GM23338 (cell line): ENCODE measurements at regions not wholly inside any gene's neighbourhood (a gene's known extent, or its start where the extent isn't known, plus 50 kb on each side); places are given as distances from the start of the nearest gene placed in this dataset.

Source experiments
- ATAC-seq: fragments of 200-7000 bp; cut with Tn5 transposase; 3 replicates; pipeline ENCODE4 v1.9.1; 2020
- DNase-seq: peaks from one replicate; pipeline ENCODE4 v3.0.0-alpha.2; 2015; ENCODE audit warnings: low spot score
- H2AFZ ChIP-seq: fragments of 200-600 bp; sonication (generic); 2 replicates; pipeline ENCODE4 v1.8.0; 2016; ENCODE audit warnings: antibody characterized with exemption, mild to moderate bottlenecking, moderate library complexity
- H3F3A ChIP-seq: fragments of 200-600 bp; sonication (generic); replicated peaks from 2 replicates; pipeline ENCODE4 v1.8.0; 2017; ENCODE audit warnings: antibody characterized with exemption, mixed run types, low read depth
- H3K27ac ChIP-seq: fragments of 200-600 bp; sonication (generic); 2 replicates; pipeline ENCODE4 v1.6.1; 2016; ENCODE audit warnings: low read depth
- H3K27me3 ChIP-seq: fragments of 200-600 bp; sonication (generic); 2 replicates; pipeline ENCODE4 v1.8.0; 2016; ENCODE audit warnings: mild to moderate bottlenecking, mixed run types, moderate library complexity; ENCODE audit not compliant: insufficient read depth
- H3K36me3 ChIP-seq: fragments of 200-600 bp; sonication (generic); 2 replicates; pipeline ENCODE4 v1.8.0; 2016; ENCODE audit warnings: mild to moderate bottlenecking; ENCODE audit not compliant: insufficient read depth
- H3K4me1 ChIP-seq: fragments of 200-600 bp; sonication (generic); 2 replicates; pipeline ENCODE4 v1.8.0; 2016; ENCODE audit warnings: mild to moderate bottlenecking, moderate library complexity; ENCODE audit not compliant: insufficient read depth
- H3K4me2 ChIP-seq: fragments of 200-600 bp; sonication (generic); 2 replicates; pipeline ENCODE4 v1.7.1; 2017; ENCODE audit warnings: mixed run types
- H3K4me3 ChIP-seq: fragments of 200-600 bp; sonication (generic); 2 replicates; pipeline ENCODE4 v1.6.1; 2016; ENCODE audit warnings: mixed run types
- H3K79me2 ChIP-seq: fragments of 200-600 bp; sonication (generic); replicated peaks from 2 replicates; pipeline ENCODE4 v1.8.0; 2017; ENCODE audit warnings: mild to moderate bottlenecking; ENCODE audit not compliant: insufficient read depth
- H3K9me2 ChIP-seq: fragments of 200-600 bp; sonication (generic); 2 replicates; pipeline ENCODE4 v1.8.0; 2017; ENCODE audit not compliant: insufficient read depth
- H4K20me1 ChIP-seq: fragments of 200-600 bp; sonication (generic); replicated peaks from 2 replicates; pipeline ENCODE4 v1.8.0; 2017; ENCODE audit warnings: mild to moderate bottlenecking; ENCODE audit not compliant: insufficient read depth
- H3K27ac Mint-ChIP-seq: 2 replicates; pipeline ENCODE4 v1.8.0; 2020; ENCODE audit warnings: inconsistent platforms, mild to moderate bottlenecking, moderate library complexity, mixed read lengths
- H3K27me3 Mint-ChIP-seq: 3 replicates; pipeline ENCODE4 v1.8.0; 2022; ENCODE audit warnings: low read depth, mild to moderate bottlenecking, moderate library complexity, mixed read lengths, inconsistent platforms; ENCODE audit not compliant: insufficient read depth, poor library complexity
- H3K36me3 Mint-ChIP-seq: 3 replicates; pipeline ENCODE4 v1.8.0; 2021; ENCODE audit warnings: low read depth, mild to moderate bottlenecking, inconsistent platforms, moderate library complexity, mixed read lengths
- H3K4me1 Mint-ChIP-seq: 3 replicates; pipeline ENCODE4 v1.8.0; 2020; ENCODE audit warnings: mild to moderate bottlenecking, inconsistent platforms, mixed read lengths
- H3K4me3 Mint-ChIP-seq: 3 replicates; pipeline ENCODE4 v1.8.0; 2021; ENCODE audit warnings: moderate library complexity, mild to moderate bottlenecking, inconsistent platforms, mixed read lengths
- H3K9me3 Mint-ChIP-seq: 3 replicates; pipeline ENCODE4 v1.8.0; 2020; ENCODE audit warnings: moderate library complexity, mild to moderate bottlenecking, inconsistent platforms, mixed read lengths
- CREB1 ChIP-seq: fragments of 250-450 bp; sonication (Bioruptor Pico); IDR thresholded peaks from 2 replicates; pipeline ENCODE4 v1.5.0; 2020; ENCODE audit warnings: low read depth, mild to moderate bottlenecking, moderate library complexity
- CTCF ChIP-seq, 2 experiments: fragments of 200-600 bp in 1 of 2; sonication (generic) in 1 of 2; conservative IDR thresholded peaks; 2 replicates each; pipeline versions ENCODE4 v1.5.1 to v1.6.1; 2016 to 2017; ENCODE audit warnings: antibody characterized with exemption in 2 of 2, low read depth in 2 of 2, mild to moderate bottlenecking in 2 of 2, moderate library complexity in 1 of 2
- ETS1 ChIP-seq: IDR thresholded peaks from 2 replicates; pipeline ENCODE4 v1.6.1; 2016; ENCODE audit warnings: antibody characterized with exemption
- EZH2 ChIP-seq: fragments of 200-600 bp; sonication (generic); IDR thresholded peaks from one replicate; pipeline ENCODE4 v1.8.0; 2017; ENCODE audit warnings: antibody characterized with exemption, mild to moderate bottlenecking, low read depth; ENCODE audit not compliant: unreplicated experiment
- EZH2phosphoT487 ChIP-seq: fragments of 200-600 bp; sonication (generic); IDR thresholded peaks from one replicate; pipeline ENCODE4 v1.8.1; 2018; ENCODE audit warnings: antibody characterized with exemption; ENCODE audit not compliant: unreplicated experiment
- JUNB ChIP-seq: IDR thresholded peaks from one replicate; pipeline ENCODE4 v1.6.1; 2016; ENCODE audit warnings: antibody characterized with exemption; ENCODE audit not compliant: unreplicated experiment
- NANOG ChIP-seq: IDR thresholded peaks from 2 replicates; pipeline ENCODE4 v1.6.1; 2016; ENCODE audit warnings: antibody characterized with exemption, borderline replicate concordance
- POLR2AphosphoS5 ChIP-seq: IDR thresholded peaks from 2 replicates; pipeline ENCODE4 v1.6.1; 2016; ENCODE audit warnings: antibody characterized with exemption, low read depth
- REST ChIP-seq: IDR thresholded peaks from one replicate; pipeline ENCODE4 v1.6.1; 2018; ENCODE audit warnings: antibody characterized with exemption; ENCODE audit not compliant: unreplicated experiment
- STAT1 ChIP-seq: IDR thresholded peaks from one replicate; pipeline ENCODE4 v1.6.1; 2016; ENCODE audit warnings: antibody characterized with exemption; ENCODE audit not compliant: unreplicated experiment
- ZNF114 ChIP-seq: fragments of 250-450 bp; sonication (Bioruptor Pico); IDR thresholded peaks from 2 replicates; pipeline ENCODE4 v1.5.0; 2020; ENCODE audit warnings: mild to moderate bottlenecking, moderate library complexity
- ZNF331 ChIP-seq: fragments of 250-450 bp; sonication (Bioruptor Pico); IDR thresholded peaks from 2 replicates; pipeline ENCODE4 v1.5.0; 2020; ENCODE audit warnings: low read depth, mild to moderate bottlenecking, moderate library complexity

DNA sequence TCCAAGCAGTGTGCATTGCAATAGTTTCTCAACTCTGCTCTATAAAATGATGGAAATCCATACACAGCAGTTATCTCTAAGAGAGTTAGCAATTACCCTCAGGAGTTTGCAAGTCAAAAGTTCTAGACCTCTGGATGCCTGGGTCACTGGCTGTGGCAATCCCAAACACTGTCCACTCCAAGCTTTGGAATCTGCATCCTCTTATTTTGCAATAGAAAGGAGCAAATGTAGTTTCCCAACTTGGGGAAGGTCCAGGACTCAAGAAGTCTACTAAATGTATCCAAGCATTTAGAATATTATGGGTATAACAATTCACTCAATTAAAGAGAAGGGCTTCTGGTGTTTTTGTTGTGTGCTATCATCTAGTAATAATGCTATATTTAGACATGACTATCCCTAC, 131.3 kb upstream of the NRP1 start (continued):
- no peak for TF ChIP-seq REST
- TF ChIP-seq ETS1: no peak
- no peak for TF ChIP-seq CREB1 (CRISPR knock-in tag)
- TF ChIP-seq JUNB: no peak

GRCh38 chr10:33463011-33463410, 128.5 kb upstream of the NRP1 start:
- no peaks in the 10 kb centered on the region for H3K36me3 Mint-ChIP-seq
- H4K20me1 ChIP-seq: no peaks in the 10 kb centered on the region
- H3K27ac ChIP-seq: no peak overlapping the region
- no peaks in the 10 kb centered on the region for H3K27me3 Mint-ChIP-seq
- no peaks in the 10 kb centered on the region for H3K4me1 Mint-ChIP-seq
- H3K4me3 ChIP-seq: no peak overlapping the region
- H3K27ac Mint-ChIP-seq: no peak overlapping the region
- H3K4me1 ChIP-seq: no peaks in the 10 kb centered on the region
- no peak overlapping the region for H2AFZ ChIP-seq
- H3F3A ChIP-seq: no peaks in the 10 kb centered on the region
- H3K9me2 ChIP-seq: no peaks in the 10 kb centered on the region
- H3K4me3 Mint-ChIP-seq: no peak overlapping the region
- no peak for DNase-seq
- no peaks in the 10 kb centered on the region; the same call in 2 of the 3 replicates for H3K9me3 Mint-ChIP-seq
- no peak overlapping the region for H3K4me2 ChIP-seq
- H3K36me3 ChIP-seq: no peaks in the 10 kb centered on the region
- no peak for ATAC-seq
- H3K27me3 ChIP-seq: no peaks in the 10 kb centered on the region
- no peaks in the 10 kb centered on the region for H3K79me2 ChIP-seq
- TF ChIP-seq EZH2phosphoT487 (no peak), ZNF114 (CRISPR knock-in tag) (no peak), CTCF (conservative IDR thresholded peaks at IDR 0.05; ENCODE audit: low read depth in 2 of 2) (no peak), POLR2AphosphoS5 (no peak), ZNF331 (CRISPR knock-in tag) (no peak), ETS1 (no peak), REST (no peak), STAT1 (no peak), JUNB (no peak), CREB1 (CRISPR knock-in tag) (no peak), EZH2 (no peak), NANOG (no peak)
